Kidney (tissue), 13 donors: ENCODE measurements at regions not wholly inside any gene's neighbourhood (a gene's known extent, or its start where the extent isn't known, plus 50 kb on each side); places are given as distances from the start of the nearest gene placed in this dataset.

Source experiments
- DNase-seq, 5 donors: peaks; one replicate each; pipeline ENCODE4 v3.0.0-alpha.2; 2013 to 2020
- FAIRE-seq: peaks from 2 replicates; lab custom pipeline; 2012; peaks lifted over from hg19 to GRCh38; lab: Jason Lieb, UNC
- H3K27ac ChIP-seq, 2 donors: one replicate each; pipeline ENCODE4 v1.7.0; 2013; ENCODE audit warnings: low read depth in 2 of 2, low read length in 2 of 2, inconsistent platforms in 1 of 2
- H3K27me3 ChIP-seq: one replicate; pipeline ENCODE4 v1.7.1; 2013; ENCODE audit warnings: low read length, inconsistent platforms; ENCODE audit not compliant: control insufficient read depth, insufficient read depth
- H3K36me3 ChIP-seq, 3 donors: one replicate each; pipeline versions ENCODE4 v1.7.0 to v1.7.1; 2013; ENCODE audit warnings: low read length in 3 of 3, control low read depth in 1 of 3, inconsistent platforms in 1 of 3; ENCODE audit not compliant: insufficient read depth in 3 of 3, control insufficient read depth in 2 of 3
- H3K4me1 ChIP-seq, 3 donors: one replicate each; pipeline versions ENCODE4 v1.7.0 to v1.7.1; 2013; ENCODE audit warnings: low read length in 3 of 3, inconsistent platforms in 1 of 3, low read depth in 1 of 3; ENCODE audit not compliant: control insufficient read depth in 2 of 3, insufficient read depth in 2 of 3
- H3K4me3 ChIP-seq, 3 donors: one replicate each; pipeline versions ENCODE4 v1.7.0 to v1.8.1; 2013; ENCODE audit warnings: low read length in 3 of 3, control low read depth in 1 of 3, inconsistent platforms in 1 of 3
- H3K9ac ChIP-seq, 3 donors: one replicate each; pipeline versions ENCODE4 v1.7.0 to v1.7.1; 2013; ENCODE audit warnings: low read length in 3 of 3, control low read depth in 1 of 3, inconsistent platforms in 1 of 3
- H3K9me3 ChIP-seq, 3 donors: one replicate each; pipeline versions ENCODE4 v1.7.0 to v1.7.1; 2013; ENCODE audit warnings: low read length in 3 of 3, control low read depth in 1 of 3, inconsistent platforms in 1 of 3; ENCODE audit not compliant: control insufficient read depth in 2 of 3, insufficient read depth in 1 of 3
- CTCF ChIP-seq: IDR thresholded peaks from 3 replicates; pipeline ENCODE4 v1.5.1; 2012; ENCODE audit warnings: mild to moderate bottlenecking, moderate library complexity, borderline replicate concordance; ENCODE audit not compliant: insufficient read depth; ENCODE audit errors: extremely low read depth
- intact Hi-C: fragments of 100-400 bp; cut with DNase I; formaldehyde crosslinking; loops from one replicate; pipeline ENCODE4 v1.11.1; 2022
- donor health status: control.
- donor health status: control.
- donor health status: control.
- donor health status: control.
- donor health status: control.
- donor health status: DM: yes; HTN: yes; CAD: no.
- donor health status: Normal renal cell carcinoma (clear cell type).

GRCh38 chr6:78460711-78461110, 406.6 kb upstream of the IRAK1BP1 start:
- no peak overlapping the region for H3K4me3 ChIP-seq
- intact Hi-C loops = no loop called here
- no peaks in the 10 kb centered on the region for H3K9me3 ChIP-seq
- no peak overlapping the region for H3K9ac ChIP-seq
- DNase-seq (no peak), FAIRE-seq (no peak)
- H3K36me3 ChIP-seq = no peaks in the 10 kb centered on the region
- H3K4me1 ChIP-seq = no peaks in the 10 kb centered on the region
- no peak overlapping the region for H3K27ac ChIP-seq
- no peaks in the 10 kb centered on the region for H3K27me3 ChIP-seq
- no peak for TF ChIP-seq CTCF

GRCh38 chr6:78462728-78463127, 404.6 kb upstream of the IRAK1BP1 start:
- FAIRE-seq = no peak
- TF ChIP-seq CTCF = no peak
- Histone ChIP-seq H3K27me3 (no peaks in the 10 kb centered on the region), H3K4me3 (no peak overlapping the region), H3K4me1 (no peaks in the 10 kb centered on the region), H3K36me3 (no peaks in the 10 kb centered on the region), H3K9ac (no peak overlapping the region), H3K9me3 (no peaks in the 10 kb centered on the region), H3K27ac (no peak overlapping the region)
- no peak for DNase-seq
- intact Hi-C loops = no loop called here

- no peak for DNase-seq
- Histone ChIP-seq H3K4me3 (no peak overlapping the region), H3K4me1 (no peaks in the 10 kb centered on the region), H3K9me3 (no peaks in the 10 kb centered on the region), H3K9ac (no peak overlapping the region), H3K27ac (no peak overlapping the region), H3K36me3 (no peaks in the 10 kb centered on the region), H3K27me3 (no peaks in the 10 kb centered on the region)
- intact Hi-C loops = no loop called here
- no peak for TF ChIP-seq CTCF
- no peak for FAIRE-seq
Observed at GRCh38 chr6:78465059-78465634, 402.2 kb upstream of the IRAK1BP1 start.

GRCh38 chr6:78476561-78476960, 390.8 kb upstream of the IRAK1BP1 start:
- Histone ChIP-seq H3K9ac (no peak overlapping the region), H3K4me1 (no peaks in the 10 kb centered on the region), H3K36me3 (no peaks in the 10 kb centered on the region), H3K27me3 (no peaks in the 10 kb centered on the region), H3K4me3 (no peak overlapping the region), H3K27ac (no peak overlapping the region), H3K9me3 (no peaks in the 10 kb centered on the region)
- FAIRE-seq = no peak
- intact Hi-C loops = no loop called here
- TF ChIP-seq CTCF = no peak
- DNase-seq = no peak
